ENCODE measurements at regions not wholly inside any gene's neighbourhood (a gene's known extent, or its start where the extent isn't known, plus 50 kb on each side); places are given as distances from the start of the nearest gene placed in this dataset.

DNA sequence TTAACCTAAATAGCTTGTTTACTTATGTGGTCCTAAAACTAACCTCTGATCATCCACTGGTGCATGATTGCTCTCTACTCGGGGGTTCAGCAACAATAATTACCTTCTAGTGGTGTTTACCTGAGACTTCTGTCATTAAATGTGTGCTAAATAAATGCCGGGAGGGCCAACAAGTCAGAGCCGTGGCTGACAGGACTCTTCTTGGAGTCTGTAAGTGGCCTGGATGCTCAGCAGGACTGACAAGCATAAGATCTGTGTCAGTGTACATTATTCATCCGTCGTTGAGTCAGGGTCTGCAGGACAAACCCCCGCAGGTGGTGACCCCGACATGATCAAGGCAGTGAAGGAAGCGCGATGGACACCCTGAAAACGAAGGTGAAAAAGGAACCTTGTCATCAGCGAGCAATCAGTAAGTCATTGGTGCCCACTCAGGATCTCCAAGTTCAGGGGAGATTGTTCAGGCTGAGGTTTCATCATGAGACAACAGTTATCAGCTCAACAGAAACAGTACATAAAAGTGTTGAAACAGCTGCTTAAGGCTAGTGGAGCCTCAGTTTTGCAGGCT is 1466.9 kb downstream of the UQCRFS1 start:
- Histone ChIP-seq H3K4me2 (ENCODE audit: insufficient read depth, low read length) (no peak overlapping the region), H3K9me3 (ENCODE audit: low read depth, low read length) (no peaks in the 10 kb centered on the region)
- no peak for DNase-seq (ENCODE audit: insufficient read length, low spot score, missing footprints)

DNA sequence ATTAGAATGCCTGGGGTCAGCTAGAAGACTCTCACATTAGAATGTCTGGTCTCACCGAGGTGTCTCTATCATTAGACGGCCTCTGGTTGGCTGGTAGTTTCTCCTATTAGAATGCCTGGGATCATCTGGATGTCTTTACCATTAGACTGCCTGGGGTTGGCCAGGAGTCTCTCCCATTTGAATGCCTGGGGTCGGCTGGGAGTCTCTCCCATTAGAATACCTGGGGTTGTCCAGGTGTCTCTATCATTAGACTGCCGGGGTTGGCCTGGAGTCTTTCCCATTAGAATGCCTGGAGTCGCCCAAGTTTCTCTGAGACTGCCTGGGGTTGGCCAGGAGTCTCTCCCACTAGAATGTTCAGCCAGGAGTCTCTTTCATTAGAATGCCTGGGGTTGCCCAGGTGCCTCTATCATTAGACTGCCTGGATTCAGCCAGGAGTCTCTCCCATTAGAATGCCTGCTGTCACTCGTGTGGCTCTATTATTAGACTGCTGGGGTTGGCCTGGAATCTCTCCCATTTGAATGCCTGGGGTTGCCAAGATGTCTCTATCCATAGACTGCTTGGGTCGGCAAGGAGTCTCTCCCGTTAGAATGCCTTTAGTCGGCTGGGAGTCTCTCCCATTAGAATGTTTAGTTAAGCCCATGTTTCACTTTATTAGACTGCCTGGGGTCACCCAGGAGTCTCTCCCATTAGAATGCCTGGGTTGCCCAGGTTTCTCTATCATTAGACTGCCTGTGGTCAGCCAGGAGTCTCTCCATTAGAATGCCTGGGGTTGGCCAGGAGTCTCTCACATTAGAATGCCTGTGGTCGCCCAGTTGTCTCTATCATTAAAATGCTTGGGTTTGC is 1467.8 kb downstream of the UQCRFS1 start:
- H3K79me2 ChIP-seq (ENCODE audit: insufficient read depth, low read length) = no peaks in the 10 kb centered on the region
- no peak overlapping the region for H2AFZ ChIP-seq (ENCODE audit: low read length)
- no peak overlapping the region for H3K27ac ChIP-seq (ENCODE audit: low read depth, low read length)
- H3K4me2 ChIP-seq (ENCODE audit: insufficient read depth, low read length) = no peak overlapping the region
- no peak overlapping the region for H3K4me3 ChIP-seq (ENCODE audit: insufficient read depth, low read length)
- no peaks in the 10 kb centered on the region for H3K4me1 ChIP-seq (ENCODE audit: insufficient read depth, low read length)
- no peaks in the 10 kb centered on the region for H3K36me3 ChIP-seq (ENCODE audit: insufficient read depth, low read length)
- DNase-seq (ENCODE audit: insufficient read length, low spot score, missing footprints) = no peak
- TF ChIP-seq, protein P1, sequence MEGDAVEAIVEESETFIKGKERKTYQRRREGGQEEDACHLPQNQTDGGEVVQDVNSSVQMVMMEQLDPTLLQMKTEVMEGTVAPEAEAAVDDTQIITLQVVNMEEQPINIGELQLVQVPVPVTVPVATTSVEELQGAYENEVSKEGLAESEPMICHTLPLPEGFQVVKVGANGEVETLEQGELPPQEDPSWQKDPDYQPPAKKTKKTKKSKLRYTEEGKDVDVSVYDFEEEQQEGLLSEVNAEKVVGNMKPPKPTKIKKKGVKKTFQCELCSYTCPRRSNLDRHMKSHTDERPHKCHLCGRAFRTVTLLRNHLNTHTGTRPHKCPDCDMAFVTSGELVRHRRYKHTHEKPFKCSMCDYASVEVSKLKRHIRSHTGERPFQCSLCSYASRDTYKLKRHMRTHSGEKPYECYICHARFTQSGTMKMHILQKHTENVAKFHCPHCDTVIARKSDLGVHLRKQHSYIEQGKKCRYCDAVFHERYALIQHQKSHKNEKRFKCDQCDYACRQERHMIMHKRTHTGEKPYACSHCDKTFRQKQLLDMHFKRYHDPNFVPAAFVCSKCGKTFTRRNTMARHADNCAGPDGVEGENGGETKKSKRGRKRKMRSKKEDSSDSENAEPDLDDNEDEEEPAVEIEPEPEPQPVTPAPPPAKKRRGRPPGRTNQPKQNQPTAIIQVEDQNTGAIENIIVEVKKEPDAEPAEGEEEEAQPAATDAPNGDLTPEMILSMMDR (IDR thresholded peaks at IDR 0.05; ENCODE audit: extremely low read depth, low read depth, low read length) = no peak
- H4K20me1 ChIP-seq (ENCODE audit: insufficient read depth, low read length) = no peaks in the 10 kb centered on the region
- H3K27me3 ChIP-seq (ENCODE audit: insufficient read depth, low read length) = no peaks in the 10 kb centered on the region
- no peaks in the 10 kb centered on the region for H3K9me3 ChIP-seq (ENCODE audit: low read depth, low read length)

More for the DNA sequence above, 1466.9 kb downstream of the UQCRFS1 start:
- Histone ChIP-seq H2AFZ (ENCODE audit: low read length) (no peak overlapping the region), H3K79me2 (ENCODE audit: insufficient read depth, low read length) (no peaks in the 10 kb centered on the region), H3K4me3 (ENCODE audit: insufficient read depth, low read length) (no peak overlapping the region), H3K4me1 (ENCODE audit: insufficient read depth, low read length) (no peaks in the 10 kb centered on the region), H3K27me3 (ENCODE audit: insufficient read depth, low read length) (no peaks in the 10 kb centered on the region), H4K20me1 (ENCODE audit: insufficient read depth, low read length) (no peaks in the 10 kb centered on the region), H3K36me3 (ENCODE audit: insufficient read depth, low read length) (no peaks in the 10 kb centered on the region), H3K27ac (ENCODE audit: low read depth, low read length) (no peak overlapping the region)
- TF ChIP-seq, protein P1 (IDR thresholded peaks at IDR 0.05; ENCODE audit: extremely low read depth, low read depth, low read length) = no peak

DNA sequence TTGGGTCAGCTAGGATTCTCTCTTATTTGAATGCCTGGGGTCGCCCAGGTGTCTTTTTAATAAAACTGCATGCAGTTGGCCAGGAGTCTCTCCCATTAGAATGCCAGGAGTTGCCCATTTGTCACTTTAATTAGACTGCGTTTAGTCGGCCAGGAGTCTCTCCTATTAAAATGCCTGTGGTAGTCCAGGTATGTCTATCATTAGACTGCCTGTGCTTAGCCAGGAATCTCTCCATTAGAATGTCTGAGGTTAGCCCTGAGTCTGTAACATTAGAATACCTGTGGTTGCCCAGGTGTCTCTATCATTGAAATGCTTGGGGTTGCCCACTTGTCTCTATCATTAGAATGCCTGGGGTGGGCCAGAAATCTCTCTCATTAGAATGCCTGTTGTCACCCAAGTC is 1470.9 kb downstream of the UQCRFS1 start:
- TF ChIP-seq, protein P1 (IDR thresholded peaks at IDR 0.05; ENCODE audit: extremely low read depth, low read depth, low read length) = no peak
- H3K36me3 ChIP-seq (ENCODE audit: insufficient read depth, low read length) = no peaks in the 10 kb centered on the region
- H4K20me1 ChIP-seq (ENCODE audit: insufficient read depth, low read length) = no peaks in the 10 kb centered on the region
- H3K27ac ChIP-seq (ENCODE audit: low read depth, low read length) = no peak overlapping the region
- H3K9me3 ChIP-seq (ENCODE audit: low read depth, low read length) = no peaks in the 10 kb centered on the region
- no peaks in the 10 kb centered on the region for H3K79me2 ChIP-seq (ENCODE audit: insufficient read depth, low read length)
- no peaks in the 10 kb centered on the region for H3K4me1 ChIP-seq (ENCODE audit: insufficient read depth, low read length)
- no peak overlapping the region for H3K4me3 ChIP-seq (ENCODE audit: insufficient read depth, low read length)
- no peak overlapping the region for H3K4me2 ChIP-seq (ENCODE audit: insufficient read depth, low read length)
- no peaks in the 10 kb centered on the region for H3K27me3 ChIP-seq (ENCODE audit: insufficient read depth, low read length)
- H2AFZ ChIP-seq (ENCODE audit: low read length) = no peak overlapping the region
- no peak for DNase-seq (ENCODE audit: insufficient read length, low spot score, missing footprints)

DNA sequence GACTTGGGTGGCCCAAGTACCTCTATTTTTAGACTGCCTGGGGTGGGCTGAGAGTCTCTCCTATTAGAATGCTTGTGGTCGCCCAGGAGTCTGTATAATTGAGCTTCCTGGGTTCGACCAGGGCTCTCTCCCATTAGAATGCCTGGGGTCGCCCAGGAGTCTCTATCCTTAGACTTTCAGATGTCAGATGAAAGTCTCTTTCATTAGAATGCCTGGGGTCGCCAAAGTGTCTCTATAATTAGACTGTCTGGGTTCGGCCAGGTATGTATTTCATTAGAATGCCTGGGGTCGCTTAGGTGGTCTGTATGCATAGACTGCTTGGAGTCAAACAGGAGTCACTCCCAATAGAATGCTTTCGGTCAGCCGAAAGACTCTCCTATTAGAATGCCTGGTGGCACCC is 1471.7 kb downstream of the UQCRFS1 start:
- TF ChIP-seq, protein P1 (IDR thresholded peaks at IDR 0.05; ENCODE audit: extremely low read depth, low read depth, low read length) = no peak
- Histone ChIP-seq H4K20me1 (ENCODE audit: insufficient read depth, low read length) (no peaks in the 10 kb centered on the region), H2AFZ (ENCODE audit: low read length) (no peak overlapping the region), H3K4me3 (ENCODE audit: insufficient read depth, low read length) (no peak overlapping the region), H3K27ac (ENCODE audit: low read depth, low read length) (no peak overlapping the region), H3K4me1 (ENCODE audit: insufficient read depth, low read length) (no peaks in the 10 kb centered on the region), H3K4me2 (ENCODE audit: insufficient read depth, low read length) (no peak overlapping the region), H3K36me3 (ENCODE audit: insufficient read depth, low read length) (no peaks in the 10 kb centered on the region), H3K9me3 (ENCODE audit: low read depth, low read length) (no peaks in the 10 kb centered on the region), H3K79me2 (ENCODE audit: insufficient read depth, low read length) (no peaks in the 10 kb centered on the region), H3K27me3 (ENCODE audit: insufficient read depth, low read length) (no peaks in the 10 kb centered on the region)
- DNase-seq (ENCODE audit: insufficient read length, low spot score, missing footprints) = no peak

Measured in osteoblast (primary cell).